ENCODE measurements at regions not wholly inside any gene's neighbourhood (a gene's known extent, or its start where the extent isn't known, plus 50 kb on each side); places are given as distances from the start of the nearest gene placed in this dataset.

- no peak for DNase-seq
These were observed 85.3 kb upstream of the FYN start for GRCh38 chr6:111958534-111958933.

- DNase-seq = no peak
These were observed 86.5 kb upstream of the FYN start for GRCh38 chr6:111959766-111960165.

- no peak for DNase-seq
These were observed 86.8 kb upstream of the CCN6 start for GRCh38 chr6:111967131-111967530.

DNA sequence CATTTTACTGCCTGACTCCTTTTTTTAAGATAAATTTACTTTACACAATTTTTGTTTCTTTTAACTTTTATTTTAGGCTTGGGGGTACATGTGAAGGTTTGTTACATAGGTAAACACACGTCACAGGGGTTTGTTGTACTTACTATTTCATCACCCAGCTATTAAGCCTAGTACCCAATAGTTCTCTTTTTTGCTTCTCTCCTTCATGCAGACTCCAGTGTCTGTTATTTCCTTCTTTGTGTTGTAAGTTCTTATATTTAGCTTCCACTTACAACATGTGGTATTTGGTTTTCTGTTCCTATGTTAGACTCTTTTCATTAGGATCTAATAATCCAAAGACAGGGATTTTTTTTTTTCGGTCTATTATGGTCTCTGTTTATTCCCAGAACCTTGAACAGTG, 83.5 kb upstream of the CCN6 start:
- no peak for DNase-seq

- no peak for DNase-seq
These were observed 82.6 kb upstream of the CCN6 start for GRCh38 chr6:111971181-111971841.

GRCh38 chr6:111971866-111972532, 81.9 kb upstream of the CCN6 start:
- no peak for DNase-seq

- no peak for DNase-seq
These were observed 81.2 kb upstream of the CCN6 start for GRCh38 chr6:111972745-111973117.

DNA sequence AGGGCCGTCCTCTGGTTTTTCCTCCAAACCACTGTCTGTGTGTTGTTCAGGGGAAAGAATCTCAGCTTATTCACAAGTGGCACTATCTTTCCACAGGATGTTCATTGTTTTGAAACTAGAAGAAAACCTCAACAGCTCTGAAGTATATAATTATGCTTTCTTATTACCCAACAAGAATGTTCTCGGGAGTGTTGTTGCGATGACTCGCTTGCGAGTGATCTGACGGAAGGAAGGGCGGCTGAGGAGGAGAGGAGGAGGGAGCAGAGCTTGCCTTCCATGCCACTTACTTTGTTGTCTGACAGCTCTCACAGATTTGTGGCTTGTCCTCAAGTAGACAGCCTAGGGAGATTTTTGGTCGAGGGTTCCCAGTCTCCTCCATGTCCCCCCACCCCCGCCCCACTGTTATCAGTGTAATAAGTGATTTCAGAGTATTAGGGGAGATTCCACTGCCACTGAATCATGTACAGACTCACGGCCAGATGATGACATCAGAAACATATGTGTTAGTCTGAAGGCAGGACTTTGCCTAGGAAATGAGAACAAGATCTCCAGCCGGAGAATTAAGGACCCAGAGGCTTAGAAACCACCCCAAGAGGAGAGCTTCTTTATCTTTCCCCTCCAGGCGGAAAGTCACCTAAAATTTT, 80.7 kb upstream of the CCN6 start:
- peak; percentile 79 for DNase-seq

DNA sequence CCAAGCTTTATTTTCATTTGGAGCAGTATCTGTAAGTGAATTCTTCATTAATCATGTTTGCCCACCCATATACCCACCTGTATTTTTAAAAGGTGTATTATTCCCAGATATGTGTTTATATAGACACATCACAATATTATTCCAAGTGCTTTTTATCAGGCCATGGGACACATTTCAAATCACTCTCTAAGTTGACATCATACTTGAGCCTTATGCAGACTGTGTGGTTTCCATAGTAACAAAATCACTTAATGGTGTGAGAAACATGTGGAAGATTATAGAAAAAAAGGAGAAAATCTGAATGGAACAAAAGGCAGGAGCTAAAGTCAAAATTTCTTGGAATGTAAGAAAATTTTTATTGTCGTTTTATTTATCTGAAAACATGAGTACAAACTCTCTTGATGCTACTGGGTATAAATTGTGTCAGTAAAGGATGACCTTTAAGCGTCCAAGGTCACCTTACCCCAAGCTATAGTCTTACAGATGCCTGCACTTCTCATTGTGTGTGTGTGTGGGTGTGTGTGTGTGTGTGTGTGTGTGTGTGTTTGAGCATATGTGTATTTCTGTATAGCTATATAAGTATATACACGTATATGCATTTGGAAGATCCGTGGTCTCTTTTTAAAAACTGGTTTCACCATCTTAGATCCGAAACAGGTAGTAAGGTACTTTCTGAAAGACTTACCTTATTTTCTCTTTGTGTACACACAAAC, 79.8 kb upstream of the CCN6 start:
- DNase-seq = no peak

DNA sequence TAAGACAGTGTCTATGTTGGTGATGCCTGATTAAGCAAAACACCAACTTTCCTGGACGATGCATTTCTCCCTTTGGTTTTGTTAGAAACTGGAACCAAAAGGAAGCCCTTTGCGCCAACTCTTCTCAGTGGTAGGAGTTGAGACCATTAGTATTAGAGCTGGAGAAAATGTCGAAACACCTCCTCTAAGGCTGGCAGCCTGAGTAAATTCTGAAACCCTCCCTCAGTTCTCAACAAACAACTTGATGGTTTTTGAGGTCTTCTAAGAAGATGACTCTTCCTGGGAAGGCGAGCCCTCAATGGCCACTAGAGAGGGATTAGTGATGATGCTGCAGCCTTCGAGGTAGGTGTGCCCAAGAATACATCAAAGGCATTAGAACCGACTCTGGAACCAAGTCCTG, 78.4 kb upstream of the CCN6 start:
- DNase-seq = no peak

- DNase-seq = no peak
These were observed 77.8 kb upstream of the CCN6 start for GRCh38 chr6:111976139-111976538.

DNA sequence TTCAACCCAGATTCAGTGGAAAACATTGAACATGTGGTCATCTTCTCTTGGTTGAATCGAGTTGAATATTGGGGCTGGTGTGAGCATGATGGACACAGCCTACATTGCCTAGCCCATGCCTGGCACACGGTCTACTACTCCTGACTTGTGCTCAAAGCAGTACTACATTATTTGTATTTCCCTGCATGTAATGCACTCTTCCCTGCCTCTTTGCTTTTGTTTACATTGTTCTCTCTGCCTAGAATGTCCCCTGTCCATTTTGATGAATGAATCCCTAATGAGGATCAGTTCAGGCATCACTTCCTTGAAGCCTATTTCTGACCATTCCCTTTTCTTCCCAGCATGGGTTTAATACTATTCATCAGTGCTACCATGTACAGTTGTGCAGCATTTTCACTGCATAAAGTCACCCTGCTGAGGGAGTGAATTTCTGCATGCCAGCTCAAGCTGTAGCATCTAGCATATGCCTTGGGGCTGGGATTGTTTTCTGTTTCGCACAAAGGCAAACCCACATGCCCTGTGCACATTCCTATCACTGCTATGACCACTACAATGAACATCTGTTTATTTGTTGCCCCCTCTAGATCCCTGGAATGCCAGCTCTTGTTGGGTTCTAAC, 75.3 kb upstream of the CCN6 start:
- no peak for DNase-seq

DNA sequence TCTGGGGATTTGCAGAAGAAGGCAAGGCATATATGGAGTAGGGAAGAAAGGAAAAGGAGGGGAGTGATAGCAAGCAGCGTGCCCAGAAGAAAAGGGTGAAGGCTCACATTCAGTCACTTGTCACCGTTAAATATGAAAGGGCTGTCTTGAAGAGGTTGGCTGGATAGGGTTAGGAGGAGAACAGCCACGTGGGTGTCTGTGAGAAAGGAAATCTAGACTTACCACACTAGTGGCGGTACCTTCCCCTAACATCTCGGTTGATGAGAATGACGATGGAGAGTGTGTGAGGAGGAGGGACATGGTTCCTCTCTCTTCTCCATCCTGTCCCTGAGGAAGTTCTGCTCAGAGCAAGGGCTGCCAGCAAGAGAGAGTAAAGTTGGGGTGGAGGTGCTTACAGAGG, 74.3 kb upstream of the CCN6 start:
- DNase-seq = peak; percentile 30

- DNase-seq = no peak
These were observed 73.8 kb upstream of the CCN6 start for GRCh38 chr6:111980143-111980542.

GRCh38 chr6:111980971-111981840, 72.7 kb upstream of the CCN6 start:
- no peak for DNase-seq

DNA sequence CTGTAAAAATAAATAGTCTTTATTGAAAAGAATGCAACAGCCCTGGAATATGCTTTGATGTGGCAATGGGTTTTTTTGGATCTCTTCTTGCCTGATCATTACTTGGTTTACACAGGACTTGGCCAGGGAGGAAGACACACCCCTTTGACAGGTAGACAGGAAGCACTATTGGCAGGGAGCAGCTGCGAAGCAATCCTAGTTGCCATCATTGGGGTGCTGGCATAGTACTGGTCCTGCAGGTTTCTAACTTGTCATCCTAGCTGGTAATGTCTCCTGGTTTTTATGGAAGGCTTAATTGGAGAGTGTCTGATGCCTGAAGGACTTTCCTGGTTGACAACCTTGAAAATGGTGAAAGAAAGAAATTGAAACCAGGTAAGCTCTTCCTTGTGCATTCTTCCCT, 71.2 kb upstream of the CCN6 start:
- DNase-seq = peak; percentile 41

- DNase-seq = no peak
These were observed 70.7 kb upstream of the CCN6 start for GRCh38 chr6:111983193-111983592.

- DNase-seq = peak; percentile 28
These were observed 69.8 kb upstream of the CCN6 start for GRCh38 chr6:111984081-111984480.

DNA sequence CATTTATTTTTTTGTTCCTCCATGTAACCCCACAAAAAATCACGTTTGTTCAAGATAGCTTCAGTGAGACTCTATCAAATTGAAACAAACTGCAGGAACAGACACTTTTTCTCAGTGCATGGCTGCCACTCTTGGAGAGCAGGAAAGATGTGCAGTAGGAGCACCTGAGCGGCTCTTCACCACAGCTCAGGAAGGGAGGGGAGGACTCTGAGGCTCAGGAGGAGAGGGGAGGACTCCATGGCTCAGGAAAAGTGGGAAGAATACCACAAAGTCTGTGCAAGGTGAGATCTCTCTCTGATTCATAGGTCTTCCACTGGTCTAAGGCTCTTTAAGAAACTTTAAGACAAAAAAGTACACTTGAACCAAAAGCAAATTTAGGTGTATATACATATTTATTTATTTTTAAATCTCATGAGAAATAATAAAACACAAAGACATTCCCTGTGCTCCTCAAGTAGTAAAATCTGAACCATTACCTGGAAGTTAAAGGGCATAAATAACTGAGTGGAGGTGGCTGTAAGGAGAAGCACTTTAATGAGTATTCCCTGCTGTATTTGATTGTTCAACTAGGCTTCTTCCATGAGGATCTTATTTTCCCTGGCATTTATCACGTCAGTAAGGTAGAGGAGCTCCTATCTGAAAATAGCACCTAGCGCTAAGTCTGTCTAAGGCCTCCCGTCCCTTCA, 69.2 kb upstream of the CCN6 start:
- DNase-seq = no peak

DNA sequence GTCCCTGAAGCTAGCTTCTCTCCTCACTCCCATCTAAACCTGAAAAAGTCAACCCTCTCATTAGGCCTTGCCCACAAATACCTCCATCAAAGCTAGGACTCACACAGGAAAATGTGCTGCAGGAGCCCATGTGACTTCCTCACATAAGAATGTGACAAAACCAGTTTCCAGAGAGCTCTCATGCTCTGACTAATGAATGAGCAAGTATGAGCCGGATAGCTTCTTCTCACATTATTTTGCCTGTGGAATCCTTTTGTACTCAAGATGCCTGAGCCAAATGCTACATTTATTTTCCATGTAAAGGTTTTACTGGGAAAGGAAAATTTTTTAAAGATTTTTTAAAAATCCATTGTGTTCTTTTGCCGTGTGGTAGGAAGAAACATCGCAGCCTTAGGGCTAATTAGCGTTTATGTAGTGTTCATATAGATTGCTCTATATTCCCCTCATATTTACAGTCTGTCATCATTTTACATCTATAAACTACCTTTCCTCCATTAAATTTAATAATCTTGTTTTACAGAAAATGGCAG, 68.6 kb upstream of the CCN6 start:
- DNase-seq = peak; percentile 61

DNA sequence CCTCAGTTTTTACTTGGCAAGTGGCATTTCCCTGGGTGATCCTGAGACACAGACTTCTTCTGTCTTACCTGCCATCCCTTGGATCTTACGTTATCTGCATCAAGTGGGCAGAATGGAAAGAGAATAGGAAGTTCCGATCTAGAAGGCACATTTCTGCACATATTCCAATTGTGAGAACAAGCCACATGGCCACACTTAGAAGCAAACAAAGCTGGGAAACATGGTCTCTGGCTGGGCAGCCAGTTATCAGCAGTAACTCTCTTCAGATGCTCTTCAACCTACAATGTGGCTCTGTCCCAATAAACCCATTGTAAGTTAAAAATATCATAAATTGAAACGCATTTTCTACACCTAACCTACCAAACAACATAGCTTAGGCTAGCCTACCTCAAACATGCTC, 67.3 kb upstream of the CCN6 start:
- no peak for DNase-seq
